Omental fat pad (tissue), 3 donors: ENCODE measurements at regions not wholly inside any gene's neighbourhood (a gene's known extent, or its start where the extent isn't known, plus 50 kb on each side); places are given as distances from the start of the nearest gene placed in this dataset.

Source experiments
- ATAC-seq: fragments of 150-250 bp; one replicate; pipeline ENCODE4 v1.9.1; 2016; ENCODE audit warnings: mild to moderate bottlenecking, moderate library complexity; ENCODE audit not compliant: low FRiP score
- DNase-seq: peaks from one replicate; pipeline ENCODE4 v3.0.0-alpha.2; 2019; ENCODE audit warnings: low spot score
- CTCF ChIP-seq, 3 donors: fragments of 450-650 bp; IDR thresholded peaks; one replicate each; pipeline ENCODE4 v1.5.1; 2016 to 2017; ENCODE audit warnings: antibody characterized with exemption in 3 of 3, mild to moderate bottlenecking in 3 of 3, moderate library complexity in 2 of 3

GRCh38 chr3:76879959-76880358 lies 159.9 kb upstream of the ROBO2 start:
- DNase-seq (no peak), ATAC-seq (no peak)
- TF ChIP-seq CTCF (IDR thresholded peaks at IDR 0.05), result no peak

GRCh38 chr3:76886761-76887500 lies 153.0 kb upstream of the ROBO2 start:
- TF ChIP-seq CTCF (IDR thresholded peaks at IDR 0.05), result no peak
- DNase-seq, result no peak
- ATAC-seq, result no peak

DNA sequence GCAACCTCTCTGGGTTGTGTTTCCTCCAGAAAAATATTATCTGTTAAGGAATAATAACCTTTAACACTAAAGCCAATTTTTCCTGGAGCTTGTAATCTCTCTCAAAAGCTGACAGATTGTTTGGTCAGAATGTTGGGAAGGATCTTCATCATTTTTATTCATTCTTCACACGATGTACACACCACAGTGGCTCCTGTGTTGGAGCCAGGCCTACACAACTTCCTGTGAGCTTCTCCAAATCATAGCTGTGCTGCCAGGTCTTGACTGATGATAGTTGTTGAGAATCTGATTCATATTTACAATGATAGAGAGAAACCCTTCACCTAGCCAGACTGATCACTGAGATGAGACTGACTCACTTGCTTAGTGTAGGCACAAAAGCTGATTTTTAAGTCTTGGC lies 151.0 kb upstream of the ROBO2 start:
- no peak for ATAC-seq
- TF ChIP-seq CTCF (IDR thresholded peaks at IDR 0.05), result no peak
- no peak for DNase-seq

- DNase-seq (no peak), ATAC-seq (no peak)
- TF ChIP-seq CTCF (IDR thresholded peaks at IDR 0.05), result no peak
Measured at GRCh38 chr3:76889911-76890310, 150.0 kb upstream of the ROBO2 start.

GRCh38 chr3:76897076-76897475 lies 142.8 kb upstream of the ROBO2 start:
- no peak for TF ChIP-seq CTCF (IDR thresholded peaks at IDR 0.05)
- DNase-seq (no peak), ATAC-seq (no peak)

DNA sequence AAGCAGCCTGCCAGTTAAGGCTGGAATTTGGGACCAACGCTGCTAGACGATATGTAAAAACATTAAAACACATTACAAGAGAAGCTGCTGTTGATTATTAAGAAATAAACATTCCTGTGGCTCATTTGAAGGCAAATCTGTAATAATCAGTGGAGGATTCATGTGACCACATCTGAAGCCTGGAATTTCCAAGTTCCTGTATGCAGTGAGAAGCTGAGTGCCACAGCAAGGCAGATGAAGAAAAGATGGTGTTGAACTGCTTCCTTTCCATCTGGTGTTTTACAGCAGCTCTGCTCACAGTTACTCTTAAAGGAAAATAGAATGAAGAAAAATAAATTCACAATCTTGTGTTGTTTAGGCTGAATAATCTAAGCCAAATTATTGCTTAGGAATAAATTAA lies 139.3 kb upstream of the ROBO2 start:
- TF ChIP-seq CTCF (IDR thresholded peaks at IDR 0.05), result no peak
- ATAC-seq (no peak), DNase-seq (no peak)

DNA sequence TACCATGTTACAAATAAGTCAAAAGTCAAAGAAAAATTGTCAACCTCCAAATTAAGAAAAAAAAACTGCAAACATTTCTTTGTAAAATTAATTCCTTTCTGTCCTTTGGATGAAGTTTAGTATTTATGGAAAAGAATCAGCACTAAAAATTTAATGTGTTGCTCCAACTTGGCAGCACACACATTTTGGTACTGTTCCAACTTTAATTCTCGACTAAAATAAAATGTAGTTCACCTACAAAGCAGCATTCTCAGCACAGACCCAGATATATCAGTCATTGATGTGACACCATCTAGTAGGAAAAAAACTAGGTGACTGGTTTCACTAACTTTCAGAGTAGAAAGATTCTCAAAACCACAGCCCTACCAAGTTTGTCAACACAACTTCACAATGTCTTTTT lies 131.7 kb upstream of the ROBO2 start:
- no peak for DNase-seq
- no peak for TF ChIP-seq CTCF (IDR thresholded peaks at IDR 0.05)
- ATAC-seq, result no peak
